ENCODE measurements at regions not wholly inside any gene's neighbourhood (a gene's known extent, or its start where the extent isn't known, plus 50 kb on each side); places are given as distances from the start of the nearest gene placed in this dataset.

GRCh38 chr2:48259811-48260210 lies 54.7 kb upstream of the FOXN2 start:
- intact Hi-C loops (cut with DNase I) = loop anchor here in 1 of 2 donors (10.0 kb wide), 1 partner anchor 45 kb away; no protein-coding TSS in a partner anchor
- ATAC-seq (no peak), DNase-seq (no peak)

GRCh38 chr2:48264627-48265026 lies 49.9 kb upstream of the FOXN2 start:
- ATAC-seq (no peak), DNase-seq (no peak)
- intact Hi-C loops (cut with DNase I) = no loop called here
